Kidney (tissue), 13 donors: ENCODE measurements at regions not wholly inside any gene's neighbourhood (a gene's known extent, or its start where the extent isn't known, plus 50 kb on each side); places are given as distances from the start of the nearest gene placed in this dataset.
A peak's percentile ranks its signal among the peaks of the same experiment; 100 is the strongest.
"Not testable (repeated sequence)": the region's sequence is repeated elsewhere in the genome, so short reads cannot be mapped to it uniquely, and the experiment has no call there.

Experiments
- DNase-seq, 5 donors: peaks; one replicate each; pipeline ENCODE4 v3.0.0-alpha.2; 2013 to 2020
- FAIRE-seq: peaks from 2 replicates; lab custom pipeline; 2012; peaks lifted over from hg19 to GRCh38; lab: Jason Lieb, UNC
- H3K27ac ChIP-seq, 2 donors: one replicate each; pipeline ENCODE4 v1.7.0; 2013; ENCODE audit warnings: low read depth in 2 of 2, low read length in 2 of 2, inconsistent platforms in 1 of 2
- H3K27me3 ChIP-seq: one replicate; pipeline ENCODE4 v1.7.1; 2013; ENCODE audit warnings: low read length, inconsistent platforms; ENCODE audit not compliant: control insufficient read depth, insufficient read depth
- H3K36me3 ChIP-seq, 3 donors: one replicate each; pipeline versions ENCODE4 v1.7.0 to v1.7.1; 2013; ENCODE audit warnings: low read length in 3 of 3, control low read depth in 1 of 3, inconsistent platforms in 1 of 3; ENCODE audit not compliant: insufficient read depth in 3 of 3, control insufficient read depth in 2 of 3
- H3K4me1 ChIP-seq, 3 donors: one replicate each; pipeline versions ENCODE4 v1.7.0 to v1.7.1; 2013; ENCODE audit warnings: low read length in 3 of 3, inconsistent platforms in 1 of 3, low read depth in 1 of 3; ENCODE audit not compliant: control insufficient read depth in 2 of 3, insufficient read depth in 2 of 3
- H3K4me3 ChIP-seq, 3 donors: one replicate each; pipeline versions ENCODE4 v1.7.0 to v1.8.1; 2013; ENCODE audit warnings: low read length in 3 of 3, control low read depth in 1 of 3, inconsistent platforms in 1 of 3
- H3K9ac ChIP-seq, 3 donors: one replicate each; pipeline versions ENCODE4 v1.7.0 to v1.7.1; 2013; ENCODE audit warnings: low read length in 3 of 3, control low read depth in 1 of 3, inconsistent platforms in 1 of 3
- H3K9me3 ChIP-seq, 3 donors: one replicate each; pipeline versions ENCODE4 v1.7.0 to v1.7.1; 2013; ENCODE audit warnings: low read length in 3 of 3, control low read depth in 1 of 3, inconsistent platforms in 1 of 3; ENCODE audit not compliant: control insufficient read depth in 2 of 3, insufficient read depth in 1 of 3
- CTCF ChIP-seq: IDR thresholded peaks from 3 replicates; pipeline ENCODE4 v1.5.1; 2012; ENCODE audit warnings: mild to moderate bottlenecking, moderate library complexity, borderline replicate concordance; ENCODE audit not compliant: insufficient read depth; ENCODE audit errors: extremely low read depth
- intact Hi-C: fragments of 100-400 bp; cut with DNase I; formaldehyde crosslinking; loops from one replicate; pipeline ENCODE4 v1.11.1; 2022
- donor health status: control.
- donor health status: control.
- donor health status: control.
- donor health status: control.
- donor health status: control.
- donor health status: DM: yes; HTN: yes; CAD: no.
- donor health status: Normal renal cell carcinoma (clear cell type).

DNA sequence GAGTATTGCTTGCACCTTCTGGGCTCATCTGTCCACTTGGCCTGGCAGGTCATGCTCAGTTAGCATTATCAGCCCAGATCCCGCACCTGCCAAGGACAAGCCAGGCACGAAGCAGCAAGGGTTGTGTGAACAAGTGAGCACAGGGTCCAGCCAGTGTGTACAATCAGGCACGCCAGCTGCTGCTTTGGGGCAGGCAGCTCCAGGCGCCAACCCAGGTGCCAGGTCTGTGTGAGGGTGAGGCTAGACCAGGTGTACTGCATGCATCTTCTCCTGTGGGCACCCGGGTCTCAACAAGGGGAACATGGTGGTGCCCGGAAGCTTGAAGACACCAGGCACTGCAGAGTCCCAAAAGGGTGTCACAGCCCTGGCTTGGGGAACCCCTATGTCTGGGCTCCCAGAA lies 1446.8 kb downstream of the PCDH9 start:
- H3K9me3 ChIP-seq: no peaks in the 10 kb centered on the region
- FAIRE-seq (no peak), DNase-seq (peak in 1 of 5 donors; percentile 60)
- H3K4me3 ChIP-seq: no peak overlapping the region
- no peak for TF ChIP-seq CTCF
- no peaks in the 10 kb centered on the region for H3K36me3 ChIP-seq
- H3K9ac ChIP-seq: no peak overlapping the region
- intact Hi-C loops: no loop called here
- H3K27ac ChIP-seq: no peak overlapping the region
- no peaks in the 10 kb centered on the region for H3K4me1 ChIP-seq
- H3K27me3 ChIP-seq: no peaks in the 10 kb centered on the region

DNA sequence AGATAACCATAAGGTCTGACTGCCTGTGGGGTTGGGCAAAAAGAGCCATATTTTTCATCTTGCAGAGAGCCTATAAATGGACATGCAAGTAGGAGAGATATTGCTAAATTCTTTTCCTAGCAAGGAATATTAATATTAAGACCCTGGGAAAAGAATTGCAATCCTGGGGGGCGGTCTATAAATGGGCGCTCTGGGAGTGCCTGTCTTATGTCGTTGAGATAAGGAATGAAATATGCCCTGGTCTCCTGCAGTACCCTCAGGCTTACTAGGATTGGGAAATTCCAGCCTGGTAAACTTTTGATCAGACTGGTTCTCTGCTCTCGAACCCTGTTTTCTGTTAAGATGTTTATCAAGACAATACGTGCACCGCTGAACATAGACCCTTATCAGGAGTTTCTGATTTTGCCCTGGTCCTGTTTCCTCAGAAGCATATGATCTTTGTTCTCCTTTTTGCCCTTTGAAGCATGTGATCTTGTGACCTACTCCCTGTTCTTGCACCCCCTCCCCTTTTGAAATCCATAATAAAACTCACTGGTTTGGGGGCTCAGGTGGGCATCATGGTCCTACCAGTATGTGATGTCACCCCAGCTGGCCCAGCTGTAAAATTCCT lies 1458.3 kb downstream of the PCDH9 start:
- H3K27ac ChIP-seq, FAIRE-seq, H3K4me3 ChIP-seq, H3K36me3 ChIP-seq, H3K4me1 ChIP-seq, DNase-seq, H3K27me3 ChIP-seq, intact Hi-C loops, H3K9me3 ChIP-seq, H3K9ac ChIP-seq: not testable (repeated sequence)

DNA sequence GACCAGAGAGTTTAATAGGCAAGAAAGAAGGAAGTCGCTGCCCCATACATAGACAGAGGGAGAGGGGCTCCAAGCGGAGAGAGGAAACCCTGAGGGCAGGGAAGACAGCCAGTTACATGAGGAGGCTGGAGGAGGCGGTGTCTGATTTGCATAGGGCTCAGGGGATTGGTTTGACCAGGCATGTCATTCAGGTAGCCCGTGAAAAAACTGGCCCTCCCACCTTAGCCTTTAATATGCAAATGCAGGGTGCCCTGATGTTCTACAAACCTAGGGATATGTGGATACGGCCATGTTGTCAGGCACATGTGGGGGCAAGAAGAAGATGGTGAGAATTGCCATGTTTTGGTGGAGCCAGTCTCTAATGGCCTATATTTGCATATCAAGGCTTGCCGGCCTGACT lies 1461.6 kb downstream of the PCDH9 start:
- no peak for FAIRE-seq
- Histone ChIP-seq H3K4me3 (no peak overlapping the region), H3K4me1 (no peaks in the 10 kb centered on the region), H3K9ac (no peak overlapping the region), H3K36me3 (no peaks in the 10 kb centered on the region), H3K27ac (no peak overlapping the region), H3K27me3 (no peaks in the 10 kb centered on the region), H3K9me3 (peaks cover 0 to 8% (median 0%) of the 10 kb centered on the region in 3 donors)
- intact Hi-C loops: no loop called here
- DNase-seq: no peak
- TF ChIP-seq CTCF: no peak

DNA sequence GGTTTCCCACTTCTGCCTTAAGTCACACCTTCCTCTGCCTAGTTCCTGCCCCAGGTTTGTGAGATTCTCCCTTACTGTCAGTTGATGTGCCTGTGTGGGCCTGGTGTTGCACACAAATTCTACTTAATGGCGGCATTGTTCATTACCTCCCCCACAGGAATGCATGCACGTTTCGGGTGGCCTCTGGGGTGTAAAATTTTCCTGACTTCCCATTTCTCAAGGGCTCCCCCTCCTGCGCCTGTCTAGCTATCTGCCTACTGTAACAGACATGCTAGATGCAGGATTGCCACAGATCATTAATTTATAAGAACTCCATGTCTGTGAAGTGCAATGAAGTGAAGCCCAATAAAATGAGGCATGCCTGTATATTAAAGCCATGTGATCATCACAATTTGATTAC lies 1466.3 kb downstream of the PCDH9 start:
- Histone ChIP-seq H3K27me3 (no peaks in the 10 kb centered on the region), H3K27ac (no peak overlapping the region), H3K4me1 (no peaks in the 10 kb centered on the region), H3K9me3 (peaks cover 0 to 6% (median 0%) of the 10 kb centered on the region in 3 donors), H3K4me3 (no peak overlapping the region), H3K9ac (no peak overlapping the region), H3K36me3 (no peaks in the 10 kb centered on the region)
- intact Hi-C loops: no loop called here
- no peak for TF ChIP-seq CTCF
- peak in 4 of 5 donors; percentile 32 to 81 (median 50) for DNase-seq
- no peak for FAIRE-seq
